B cell (primary cell): ENCODE measurements at regions not wholly inside any gene's neighbourhood (a gene's known extent, or its start where the extent isn't known, plus 50 kb on each side); places are given as distances from the start of the nearest gene placed in this dataset.

Experiments used
- ATAC-seq: fragments of 200-7000 bp; cut with Tn5 transposase; one replicate; pipeline ENCODE4 v1.10.0; 2021; ENCODE audit warnings: low read depth, mild to moderate bottlenecking, moderate number of reproducible peaks, moderate library complexity
- CTCF ChIA-PET: fragments of 350-600 bp; sonication (Branson Sonifier 250); formaldehyde crosslinking; loops from one replicate; lab custom pipeline; 2021; ENCODE audit warnings: antibody characterized with exemption, inconsistent platforms; lab: Charles Lee
- POLR2A ChIA-PET: fragments of 350-600 bp; sonication (Branson Sonifier 250); formaldehyde crosslinking; loops from one replicate; lab custom pipeline; 2021; ENCODE audit warnings: antibody characterized with exemption; lab: Charles Lee
- DNase-seq: peaks from one replicate; pipeline ENCODE4 v3.0.0; 2013
- H2AFZ ChIP-seq: 2 replicates; pipeline ENCODE4 v1.6.1; 2012; ENCODE audit warnings: mild to moderate bottlenecking, low read depth, low read length; ENCODE audit not compliant: insufficient read depth, poor library complexity, severe bottlenecking
- H3K27ac ChIP-seq, 2 donors: 1 replicate in 1 of 2; 2 replicates in 1 of 2; pipeline ENCODE4 v1.5.1; 2012 to 2013; ENCODE audit warnings: low read length in 2 of 2, mild to moderate bottlenecking in 2 of 2, moderate library complexity in 1 of 2
- H3K27me3 ChIP-seq, 4 experiments: fragments of 200-600 bp in 1 of 4; sonication (generic) in 1 of 4; replicated peaks in 1 of 4; 1 replicate in 2 of 4; 2 replicates in 2 of 4; pipeline versions ENCODE4 v1.6.1 to v1.7.0; 2013 to 2016; ENCODE audit warnings: low read length in 3 of 4, mild to moderate bottlenecking in 2 of 4, mixed read lengths in 1 of 4, moderate library complexity in 1 of 4; ENCODE audit not compliant: insufficient read depth in 4 of 4, control insufficient read depth in 3 of 4; ENCODE audit errors: control extremely low read depth in 1 of 4
- H3K36me3 ChIP-seq, 2 experiments: replicated peaks in 1 of 2; 1 replicate in 1 of 2; 2 replicates in 1 of 2; pipeline versions ENCODE4 v1.6.1 to v1.7.1; 2013; ENCODE audit warnings: low read length in 1 of 2; ENCODE audit not compliant: insufficient read depth in 2 of 2, control insufficient read depth in 1 of 2; ENCODE audit errors: control extremely low read depth in 1 of 2, extremely low read depth in 1 of 2
- H3K4me1 ChIP-seq, 2 donors: fragments of 200-600 bp in 1 of 2; sonication (generic) in 1 of 2; 1 replicate in 1 of 2; 2 replicates in 1 of 2; pipeline versions ENCODE4 v1.5.1 to v1.6.1; 2013 to 2017; ENCODE audit warnings: low read length in 2 of 2; ENCODE audit not compliant: control insufficient read depth in 2 of 2, insufficient read depth in 2 of 2
- H3K4me2 ChIP-seq: replicated peaks from 2 replicates; pipeline ENCODE3; 2012; ENCODE audit warnings: mild to moderate bottlenecking, low read depth, low read length; ENCODE audit not compliant: poor library complexity, severe bottlenecking
- H3K4me3 ChIP-seq, 5 experiments: fragments of 200-600 bp in 1 of 5; sonication (generic) in 1 of 5; 1 replicate in 3 of 5; 2 replicates in 2 of 5; pipeline versions ENCODE4 v1.5.1 to v1.7.0; 2011 to 2016; ENCODE audit warnings: low read length in 4 of 5, mild to moderate bottlenecking in 4 of 5, low read depth in 2 of 5, control low read depth in 1 of 5, moderate library complexity in 1 of 5; ENCODE audit not compliant: insufficient read depth in 1 of 5; ENCODE audit errors: control extremely low read depth in 1 of 5, extremely low read depth in 1 of 5
- H3K79me2 ChIP-seq: fragments of 200-600 bp; sonication (generic); one replicate; pipeline ENCODE4 v1.6.0; 2016; ENCODE audit warnings: low read length; ENCODE audit not compliant: control insufficient read depth, insufficient read depth
- H3K9ac ChIP-seq: fragments of 200-600 bp; sonication (generic); 2 replicates; pipeline ENCODE4 v1.6.1; 2017; ENCODE audit warnings: mild to moderate bottlenecking, low read length, moderate library complexity
- H3K9me3 ChIP-seq, 3 donors: one replicate each; pipeline versions ENCODE4 v1.6.1 to v1.7.1; 2013; ENCODE audit warnings: low read length in 2 of 3; ENCODE audit not compliant: control insufficient read depth in 2 of 3, insufficient read depth in 1 of 3; ENCODE audit errors: control extremely low read depth in 1 of 3
- H4K20me1 ChIP-seq: 2 replicates; pipeline ENCODE4 v1.6.0; 2012; ENCODE audit warnings: mild to moderate bottlenecking, low read length; ENCODE audit not compliant: insufficient read depth, control insufficient read depth, poor library complexity, severe bottlenecking
- H3K27ac Mint-ChIP-seq: one replicate; pipeline ENCODE4 v1.8.0; 2021; ENCODE audit warnings: mixed read lengths
- H3K27me3 Mint-ChIP-seq: one replicate; pipeline ENCODE4 v1.8.0; 2021; ENCODE audit warnings: mixed read lengths
- H3K4me1 Mint-ChIP-seq: one replicate; pipeline ENCODE4 v1.8.0; 2021; ENCODE audit warnings: mixed read lengths
- H3K4me3 Mint-ChIP-seq: one replicate; pipeline ENCODE4 v1.8.0; 2021; ENCODE audit warnings: mixed read lengths
- H3K9me3 Mint-ChIP-seq: one replicate; pipeline ENCODE4 v1.8.0; 2022; ENCODE audit warnings: mixed read lengths; ENCODE audit not compliant: insufficient read depth
- CTCF ChIP-seq: fragments of 200-600 bp; IDR thresholded peaks from one replicate; pipeline ENCODE4 v1.8.0; 2022; ENCODE audit warnings: antibody characterized with exemption, mild to moderate bottlenecking
- EZH2 ChIP-seq: IDR thresholded peaks from 2 replicates; pipeline ENCODE4 v1.6.1; 2012; ENCODE audit warnings: borderline replicate concordance, low read depth, mild to moderate bottlenecking, moderate library complexity, low read length; ENCODE audit not compliant: insufficient read depth, poor library complexity, severe bottlenecking
- WGBS: methylation state at CpG from one replicate; pipeline ENCODE4 v1.1.5; 2013; ENCODE audit warnings: missing lambda C conversion rate; ENCODE audit not compliant: insufficient coverage; 5-methylcytosine and 5-hydroxymethylcytosine counted together
- intact Hi-C: fragments of 100-400 bp; cut with micrococcal nuclease; formaldehyde crosslinking; loops from one replicate; pipeline ENCODE4 v1.10.0; 2022

GRCh38 chr15:69657626-69658025, 205.0 kb downstream of the RPLP1 start:
- ATAC-seq (no peak), DNase-seq (no peak)
- POLR2A ChIA-PET, result no interaction called here
- Histone ChIP-seq H3K4me1 (no peaks in the 10 kb centered on the region), H3K36me3 (no peaks in the 10 kb centered on the region), H3K4me3 (no peak overlapping the region), H3K4me2 (no peak overlapping the region), H4K20me1 (no peaks in the 10 kb centered on the region), H3K27ac (no peak overlapping the region), H2AFZ (no peak overlapping the region), H3K9ac (no peak overlapping the region), H3K27me3 (peaks cover 0 to 26% (median 13%) of the 10 kb centered on the region in 4 experiments), H3K9me3 (no peaks in the 10 kb centered on the region), H3K79me2 (no peaks in the 10 kb centered on the region)
- Mint-ChIP-seq H3K27ac (no peak overlapping the region), H3K27me3 (peaks cover 41% of the 10 kb centered on the region), H3K9me3 (no peaks in the 10 kb centered on the region), H3K4me1 (no peaks in the 10 kb centered on the region), H3K4me3 (no peak overlapping the region)
- WGBS, result 94% methylated on average over 5 of the region's 6 CpGs
- TF ChIP-seq EZH2 (no peak), CTCF (no peak)
- CTCF ChIA-PET, result no interaction called here
- intact Hi-C loops, result no loop called here

- Mint-ChIP-seq H3K9me3 (no peaks in the 10 kb centered on the region), H3K4me3 (no peak overlapping the region), H3K27me3 (peaks cover 39% of the 10 kb centered on the region), H3K4me1 (no peaks in the 10 kb centered on the region), H3K27ac (no peak overlapping the region)
- WGBS, result 98% methylated on average over 6 of the region's 8 CpGs
- no peaks in the 10 kb centered on the region for H3K4me1 ChIP-seq
- TF ChIP-seq CTCF, result no peak
- no peak for TF ChIP-seq EZH2
- H3K9ac ChIP-seq, result no peak overlapping the region
- H3K36me3 ChIP-seq, result no peaks in the 10 kb centered on the region
- ATAC-seq (no peak), DNase-seq (no peak)
- H3K4me3 ChIP-seq, result no peak overlapping the region
- no peaks in the 10 kb centered on the region for H3K79me2 ChIP-seq
- intact Hi-C loops, result no loop called here
- H3K27me3 ChIP-seq, result peaks cover 0 to 29% (median 13%) of the 10 kb centered on the region in 4 experiments
- ChIA-PET POLR2A (interaction anchor here (0.6 kb wide), 1 partner anchor 66 kb away, joined by 9 read pairs; no protein-coding TSS in a partner anchor), CTCF (no interaction called here)
- no peak overlapping the region for H2AFZ ChIP-seq
- no peaks in the 10 kb centered on the region for H4K20me1 ChIP-seq
- H3K9me3 ChIP-seq, result no peaks in the 10 kb centered on the region
- H3K27ac ChIP-seq, result no peak overlapping the region
- H3K4me2 ChIP-seq, result no peak overlapping the region
These were observed 205.9 kb downstream of the RPLP1 start for GRCh38 chr15:69658411-69658945.
